ENCODE measurements at regions not wholly inside any gene's neighbourhood (a gene's known extent, or its start where the extent isn't known, plus 50 kb on each side); places are given as distances from the start of the nearest gene placed in this dataset.
A peak's percentile ranks its signal among the peaks of the same experiment; 100 is the strongest.

DNA sequence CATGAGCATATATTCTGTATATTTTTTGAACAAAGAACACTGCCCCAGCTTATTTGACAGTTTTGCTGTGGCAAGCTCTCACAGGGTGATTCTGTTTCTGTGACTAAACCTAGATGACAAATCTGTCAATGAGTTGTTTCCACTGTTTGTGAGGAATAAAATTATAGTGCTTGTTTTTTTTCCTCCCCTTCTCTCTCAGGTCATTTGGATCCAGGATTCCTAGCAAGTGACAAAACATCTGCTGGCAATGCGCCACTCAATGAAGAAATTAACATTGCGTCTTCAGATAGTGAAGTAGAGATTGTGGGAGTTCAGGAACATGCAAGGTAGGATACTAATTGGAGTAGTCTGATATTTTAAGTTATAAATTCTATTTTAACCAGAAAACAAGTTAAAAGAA, 149.3 kb downstream of the HAUS1 start:
- DNase-seq (no peak), ATAC-seq (ENCODE audit: low FRiP score) (no peak)
- 43 to 47% methylated on average over 2 of the region's 2 CpGs for WGBS, 2 donors
- intact Hi-C loops (cut with DNase I): loop anchor here (5.0 to 10.0 kb wide), 2 partner anchors 81 to 151 kb away; a partner anchor contains a TSS
- Histone ChIP-seq H3K27ac (ENCODE audit: low read depth in 1 of 2, low read length in 2 of 2) (no peak overlapping the region), H3K36me3 (ENCODE audit: control insufficient read depth in 1 of 2, insufficient read depth in 2 of 2, low read length in 1 of 2) (no peaks in the 10 kb centered on the region), H3K4me1 (ENCODE audit: control insufficient read depth in 1 of 2, insufficient read depth in 2 of 2, low read length in 2 of 2) (peaks cover 3 to 10% of the 10 kb centered on the region in 2 donors), H3K4me3 (ENCODE audit: low read length in 2 of 2) (no peak overlapping the region), H3K9me3 (ENCODE audit: control insufficient read depth, low read length) (no peaks in the 10 kb centered on the region), H3K27me3 (ENCODE audit: control insufficient read depth in 1 of 2, insufficient read depth in 2 of 2, low read length in 1 of 2) (no peaks in the 10 kb centered on the region)

DNA sequence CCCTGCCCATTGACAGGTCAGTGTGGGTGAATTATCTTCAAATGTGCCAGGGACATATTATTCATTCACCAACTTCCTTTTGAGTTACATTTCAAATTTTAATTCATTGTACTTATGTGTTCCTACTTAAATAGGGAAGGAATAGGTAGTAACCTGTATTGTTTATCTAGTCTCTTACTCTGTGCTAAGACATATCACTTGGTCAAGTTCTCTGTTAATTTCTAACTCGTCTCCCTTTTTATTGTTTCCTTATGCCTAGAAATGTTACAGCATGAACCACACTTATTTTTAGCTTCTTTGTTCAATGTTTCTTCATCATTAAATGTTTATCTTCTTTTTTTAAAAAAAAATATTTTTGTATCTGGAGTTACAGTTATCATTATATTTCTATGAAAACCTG, 151.9 kb downstream of the HAUS1 start:
- DNase-seq: no peak
- peaks cover 5 to 9% of the 10 kb centered on the region in 2 donors for H3K4me1 ChIP-seq (ENCODE audit: control insufficient read depth in 1 of 2, insufficient read depth in 2 of 2, low read length in 2 of 2)
- H3K27me3 ChIP-seq (ENCODE audit: control insufficient read depth in 1 of 2, insufficient read depth in 2 of 2, low read length in 1 of 2): no peaks in the 10 kb centered on the region
- H3K9me3 ChIP-seq (ENCODE audit: control insufficient read depth, low read length): no peaks in the 10 kb centered on the region
- H3K4me3 ChIP-seq (ENCODE audit: low read length in 2 of 2): no peak overlapping the region
- H3K27ac ChIP-seq (ENCODE audit: low read depth in 1 of 2, low read length in 2 of 2): no peak overlapping the region
- WGBS, 2 donors: 44 to 46% methylated on average over 1 of the region's 1 CpG
- no peaks in the 10 kb centered on the region for H3K36me3 ChIP-seq (ENCODE audit: control insufficient read depth in 1 of 2, insufficient read depth in 2 of 2, low read length in 1 of 2)
- ATAC-seq (ENCODE audit: low FRiP score): no peak
- intact Hi-C loops (cut with DNase I): loop anchor here in 1 of 2 donors (10.0 kb wide), 1 partner anchor 149 kb away; no protein-coding TSS in a partner anchor

DNA sequence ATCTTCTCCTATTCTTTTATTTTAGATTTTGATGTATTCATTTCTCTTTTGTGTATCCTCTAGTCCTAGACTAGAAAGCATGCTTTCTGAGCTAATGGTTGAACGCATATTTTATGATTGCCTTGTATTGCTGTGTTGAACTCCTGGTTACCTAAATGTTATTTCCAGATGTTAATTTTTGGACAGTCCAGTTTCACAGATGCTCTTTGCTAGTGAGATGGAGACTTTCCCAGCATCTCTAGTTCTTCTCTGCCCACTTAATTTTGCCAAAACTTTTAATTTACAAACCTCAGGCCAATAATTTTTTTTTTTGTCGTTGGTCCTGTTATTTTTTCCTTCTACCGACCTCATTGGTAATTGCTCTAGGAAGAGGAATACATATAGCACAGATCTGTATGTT, 153.2 kb downstream of the HAUS1 start:
- H3K4me1 ChIP-seq (ENCODE audit: control insufficient read depth in 1 of 2, insufficient read depth in 2 of 2, low read length in 2 of 2): peaks cover 5 to 11% of the 10 kb centered on the region in 2 donors
- DNase-seq: no peak
- no peaks in the 10 kb centered on the region for H3K9me3 ChIP-seq (ENCODE audit: control insufficient read depth, low read length)
- H3K36me3 ChIP-seq (ENCODE audit: control insufficient read depth in 1 of 2, insufficient read depth in 2 of 2, low read length in 1 of 2): no peaks in the 10 kb centered on the region
- ATAC-seq (ENCODE audit: low FRiP score): no peak
- no peak overlapping the region for H3K4me3 ChIP-seq (ENCODE audit: low read length in 2 of 2)
- intact Hi-C loops (cut with DNase I): loop anchor here in 1 of 2 donors (10.0 kb wide), 1 partner anchor 147 kb away; no protein-coding TSS in a partner anchor
- no peaks in the 10 kb centered on the region for H3K27me3 ChIP-seq (ENCODE audit: control insufficient read depth in 1 of 2, insufficient read depth in 2 of 2, low read length in 1 of 2)
- WGBS, 2 donors: 78 to 86% methylated on average over 3 of the region's 3 CpGs
- H3K27ac ChIP-seq (ENCODE audit: low read depth in 1 of 2, low read length in 2 of 2): no peak overlapping the region

DNA sequence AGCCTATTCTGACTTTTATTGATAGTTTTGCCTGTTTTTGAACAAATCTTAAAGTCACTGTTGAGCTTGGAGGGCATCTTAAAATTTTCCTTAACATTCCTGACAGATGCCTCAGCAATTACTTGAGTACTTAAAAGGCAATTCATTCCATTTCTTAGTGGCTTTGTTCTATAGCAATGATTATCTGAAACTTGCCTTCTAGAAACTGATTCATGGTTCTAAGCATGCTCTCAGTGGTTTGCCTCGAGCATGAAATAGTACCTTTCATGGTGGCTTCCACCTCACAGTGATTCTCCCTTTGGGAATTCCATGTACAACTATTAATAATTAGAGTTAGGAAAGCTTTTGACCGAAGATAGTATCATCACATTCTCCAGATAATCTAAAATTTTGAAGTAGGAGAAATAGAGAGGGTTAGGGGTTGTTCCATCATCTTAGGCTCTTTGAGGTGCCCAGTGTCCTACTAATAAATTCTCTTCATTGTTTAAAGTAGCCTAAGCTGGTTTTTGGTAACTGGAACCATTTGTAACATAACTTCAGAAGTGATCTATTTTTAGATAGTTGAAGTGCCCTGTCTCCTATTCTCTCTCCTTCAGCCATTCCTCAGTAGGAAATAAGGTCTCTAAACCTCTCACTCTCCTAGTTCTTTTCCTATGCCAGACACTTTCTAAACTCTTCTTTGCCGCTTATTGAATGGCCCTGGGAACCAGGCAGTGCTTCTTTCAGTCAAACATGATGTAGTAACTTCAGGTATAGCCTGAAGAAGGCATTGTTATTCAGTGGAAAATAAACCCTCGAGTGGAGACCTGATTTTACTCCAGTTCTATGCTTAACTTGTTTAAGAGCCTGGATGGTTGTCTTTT, 156.1 kb downstream of the HAUS1 start:
- Histone ChIP-seq H3K36me3 (ENCODE audit: control insufficient read depth in 1 of 2, insufficient read depth in 2 of 2, low read length in 1 of 2) (peaks cover 3% of the 10 kb centered on the region in 2 donors), H3K4me3 (ENCODE audit: low read length in 2 of 2) (no peak overlapping the region), H3K4me1 (ENCODE audit: control insufficient read depth in 1 of 2, insufficient read depth in 2 of 2, low read length in 2 of 2) (peaks cover 2 to 8% of the 10 kb centered on the region in 2 donors), H3K9me3 (ENCODE audit: control insufficient read depth, low read length) (no peaks in the 10 kb centered on the region), H3K27ac (ENCODE audit: low read depth in 1 of 2, low read length in 2 of 2) (peak overlapping the region; percentile 51 to 67), H3K27me3 (ENCODE audit: control insufficient read depth in 1 of 2, insufficient read depth in 2 of 2, low read length in 1 of 2) (no peaks in the 10 kb centered on the region)
- ATAC-seq (ENCODE audit: low FRiP score) (no peak), DNase-seq (no peak)
- intact Hi-C loops (cut with DNase I): loop anchor here in 1 of 2 donors (10.0 kb wide), 1 partner anchor 85 kb away; a partner anchor contains a TSS
- WGBS, 2 donors: 45 to 51% methylated on average over 4 of the region's 4 CpGs

DNA sequence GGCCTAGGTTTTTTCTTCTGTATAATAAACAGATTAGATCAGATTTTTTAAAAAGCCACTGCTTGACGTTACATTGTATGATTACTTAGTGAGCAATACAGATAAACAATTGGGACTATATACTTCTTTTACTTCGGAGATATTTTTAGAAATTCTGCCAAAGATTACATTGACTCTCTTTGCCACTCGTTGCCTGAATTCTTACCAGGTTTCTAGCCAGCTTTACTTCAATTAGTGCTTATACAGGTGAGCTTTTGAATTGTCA, 156.6 kb downstream of the HAUS1 start:
- DNase-seq (no peak), ATAC-seq (ENCODE audit: low FRiP score) (no peak)
- intact Hi-C loops (cut with DNase I): loop anchor here in 1 of 2 donors (10.0 kb wide), 1 partner anchor 86 kb away; a partner anchor contains a TSS
- H3K27me3 ChIP-seq (ENCODE audit: control insufficient read depth in 1 of 2, insufficient read depth in 2 of 2, low read length in 1 of 2): no peaks in the 10 kb centered on the region
- peak overlapping the region in 1 of 2 donors; percentile 67 for H3K27ac ChIP-seq (ENCODE audit: low read depth in 1 of 2, low read length in 2 of 2)
- no peaks in the 10 kb centered on the region for H3K9me3 ChIP-seq (ENCODE audit: control insufficient read depth, low read length)
- H3K4me1 ChIP-seq (ENCODE audit: control insufficient read depth in 1 of 2, insufficient read depth in 2 of 2, low read length in 2 of 2): peaks cover 2 to 8% of the 10 kb centered on the region in 2 donors
- peaks cover 3% of the 10 kb centered on the region in 2 donors for H3K36me3 ChIP-seq (ENCODE audit: control insufficient read depth in 1 of 2, insufficient read depth in 2 of 2, low read length in 1 of 2)
- H3K4me3 ChIP-seq (ENCODE audit: low read length in 2 of 2): no peak overlapping the region
- 8 to 10% methylated on average over 3 of the region's 3 CpGs for WGBS, 2 donors

DNA sequence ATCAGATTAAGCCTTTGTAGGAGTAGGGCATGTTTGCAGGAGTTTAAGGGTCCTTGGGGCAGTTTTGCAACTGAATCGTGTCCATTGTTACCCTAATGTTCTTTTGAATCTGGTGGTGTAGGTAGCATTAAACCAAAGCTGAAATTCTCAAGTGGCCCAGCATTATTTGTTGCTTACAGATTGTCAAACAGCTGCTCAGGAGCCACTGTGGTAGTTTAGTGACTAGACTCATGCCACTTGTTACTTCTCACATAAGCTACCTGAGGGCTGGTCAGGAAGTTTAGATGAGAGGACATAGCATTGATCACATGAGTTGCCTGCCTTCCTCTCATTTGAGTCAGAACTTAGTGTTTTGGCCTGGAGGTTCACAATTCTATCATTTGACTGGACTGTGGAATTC, 157.6 kb downstream of the HAUS1 start:
- ATAC-seq (ENCODE audit: low FRiP score): no peak
- H3K27ac ChIP-seq (ENCODE audit: low read depth in 1 of 2, low read length in 2 of 2): peak overlapping the region in 1 of 2 donors; percentile 15
- no peak for DNase-seq
- no peak overlapping the region for H3K4me3 ChIP-seq (ENCODE audit: low read length in 2 of 2)
- 90 to 93% methylated on average over 1 of the region's 1 CpG for WGBS, 2 donors
- intact Hi-C loops (cut with DNase I): loop anchor here in 1 of 2 donors (10.0 kb wide), 1 partner anchor 87 kb away; a partner anchor contains a TSS
- no peaks in the 10 kb centered on the region for H3K27me3 ChIP-seq (ENCODE audit: control insufficient read depth in 1 of 2, insufficient read depth in 2 of 2, low read length in 1 of 2)
- peaks cover 3% of the 10 kb centered on the region in 2 donors for H3K36me3 ChIP-seq (ENCODE audit: control insufficient read depth in 1 of 2, insufficient read depth in 2 of 2, low read length in 1 of 2)
- H3K9me3 ChIP-seq (ENCODE audit: control insufficient read depth, low read length): no peaks in the 10 kb centered on the region
- H3K4me1 ChIP-seq (ENCODE audit: control insufficient read depth in 1 of 2, insufficient read depth in 2 of 2, low read length in 2 of 2): peaks cover 2 to 8% of the 10 kb centered on the region in 2 donors

DNA sequence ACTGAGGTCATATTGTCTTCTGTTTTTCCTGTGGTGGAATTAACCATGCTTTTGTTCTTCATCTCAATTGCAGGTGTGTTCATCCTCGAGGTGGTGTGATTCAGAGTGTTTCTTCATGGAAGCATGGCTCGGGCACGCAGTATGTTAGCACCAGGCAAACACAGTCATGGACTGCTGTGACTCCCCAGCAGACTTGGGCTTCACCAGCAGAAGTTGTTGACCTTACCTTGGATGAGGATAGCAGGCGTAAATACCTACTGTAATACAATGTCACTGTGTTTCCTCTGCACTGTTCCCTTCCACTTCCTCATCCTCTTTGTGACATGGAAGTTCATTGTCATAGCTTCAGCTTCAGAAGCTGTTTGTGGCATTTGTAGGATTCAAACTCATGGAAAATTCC, 158.7 kb downstream of the HAUS1 start:
- no peak for ATAC-seq (ENCODE audit: low FRiP score)
- Histone ChIP-seq H3K4me1 (ENCODE audit: control insufficient read depth in 1 of 2, insufficient read depth in 2 of 2, low read length in 2 of 2) (peaks cover 2 to 8% of the 10 kb centered on the region in 2 donors), H3K27ac (ENCODE audit: low read depth in 1 of 2, low read length in 2 of 2) (no peak overlapping the region), H3K4me3 (ENCODE audit: low read length in 2 of 2) (no peak overlapping the region), H3K36me3 (ENCODE audit: control insufficient read depth in 1 of 2, insufficient read depth in 2 of 2, low read length in 1 of 2) (peaks cover 3% of the 10 kb centered on the region in 2 donors), H3K27me3 (ENCODE audit: control insufficient read depth in 1 of 2, insufficient read depth in 2 of 2, low read length in 1 of 2) (no peaks in the 10 kb centered on the region), H3K9me3 (ENCODE audit: control insufficient read depth, low read length) (no peaks in the 10 kb centered on the region)
- DNase-seq: no peak
- 92 to 95% methylated on average over 4 of the region's 4 CpGs for WGBS, 2 donors
- intact Hi-C loops (cut with DNase I): loop anchor here in 1 of 2 donors (10.0 kb wide), 1 partner anchor 88 kb away; a partner anchor contains a TSS

DNA sequence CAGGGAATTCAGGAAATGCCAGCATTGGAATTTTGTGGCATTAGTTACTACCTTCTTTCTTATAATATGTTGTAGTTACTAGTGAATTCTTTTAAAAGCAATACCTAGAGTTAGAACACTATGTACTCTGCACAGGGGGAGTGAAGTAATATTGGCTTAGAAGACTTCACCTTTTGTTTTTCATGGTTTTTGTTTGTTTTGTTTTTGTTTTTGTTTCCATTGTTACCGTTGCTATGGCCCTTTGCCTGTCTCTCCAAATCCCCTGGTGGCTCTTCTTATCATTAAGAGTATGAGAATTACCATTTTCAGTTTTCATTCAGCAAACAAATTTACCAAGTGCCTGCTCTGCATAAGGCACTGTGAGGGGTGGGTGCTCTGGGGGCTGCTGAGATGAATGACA, 160.1 kb downstream of the HAUS1 start:
- Histone ChIP-seq H3K9me3 (ENCODE audit: control insufficient read depth, low read length) (no peaks in the 10 kb centered on the region), H3K27me3 (ENCODE audit: control insufficient read depth in 1 of 2, insufficient read depth in 2 of 2, low read length in 1 of 2) (no peaks in the 10 kb centered on the region), H3K36me3 (ENCODE audit: control insufficient read depth in 1 of 2, insufficient read depth in 2 of 2, low read length in 1 of 2) (peaks cover 3% of the 10 kb centered on the region in 2 donors), H3K4me3 (ENCODE audit: low read length in 2 of 2) (no peak overlapping the region), H3K4me1 (ENCODE audit: control insufficient read depth in 1 of 2, insufficient read depth in 2 of 2, low read length in 2 of 2) (peaks cover 2 to 8% of the 10 kb centered on the region in 2 donors), H3K27ac (ENCODE audit: low read depth in 1 of 2, low read length in 2 of 2) (no peak overlapping the region)
- intact Hi-C loops (cut with DNase I): loop anchor here in 1 of 2 donors (10.0 kb wide), 1 partner anchor 89 kb away; a partner anchor contains a TSS
- no peak for ATAC-seq (ENCODE audit: low FRiP score)
- WGBS, 2 donors: 29 to 40% methylated on average over 1 of the region's 1 CpG
- no peak for DNase-seq

Measured in aorta (tissue), 5 donors.